ENCODE measurements at regions not wholly inside any gene's neighbourhood (a gene's known extent, or its start where the extent isn't known, plus 50 kb on each side); places are given as distances from the start of the nearest gene placed in this dataset.
"Not testable (repeated sequence)": the region's sequence is repeated elsewhere in the genome, so short reads cannot be mapped to it uniquely, and the experiment has no call there.

DNA sequence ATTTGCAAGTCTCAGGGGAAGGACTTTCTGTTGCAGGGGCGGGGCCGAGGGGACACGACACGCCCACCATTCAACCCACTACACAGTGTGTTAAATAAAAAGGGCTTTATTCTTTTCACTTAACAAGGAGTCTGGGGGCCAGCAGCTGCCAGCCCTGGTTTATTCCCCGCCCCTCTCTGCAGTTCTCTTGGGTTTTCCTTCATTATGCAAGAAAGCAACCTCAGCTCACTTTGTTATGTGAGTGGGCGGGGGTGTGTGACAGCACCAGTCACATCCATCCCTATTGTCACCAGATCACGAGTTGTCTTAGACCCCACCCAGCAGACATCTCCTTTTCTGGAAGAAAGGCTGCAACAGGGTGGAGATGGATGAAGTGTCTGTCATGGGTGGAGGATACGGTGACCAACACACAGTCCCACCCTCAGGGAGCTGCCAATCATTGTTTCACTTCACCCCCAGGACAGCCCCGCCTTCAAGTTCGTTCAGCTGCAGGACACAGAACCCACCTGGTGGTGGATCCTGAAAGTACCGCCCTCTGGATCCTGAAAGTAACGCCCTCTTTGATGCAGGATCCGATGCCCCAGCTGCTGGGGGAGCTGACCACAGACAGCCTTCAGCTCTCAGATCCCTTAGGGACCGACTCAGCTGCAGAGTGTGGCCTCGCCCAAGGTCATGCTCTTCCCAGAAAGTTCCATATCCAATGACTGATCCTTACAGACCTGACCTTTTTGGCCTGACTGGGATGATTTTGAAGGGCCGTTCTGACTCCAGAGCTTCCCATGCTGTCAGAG is 79.6 kb downstream of the SMIM20 start:
- no peak overlapping the region for H3K4me3 Mint-ChIP-seq
- H3K27me3 Mint-ChIP-seq (ENCODE audit: low read depth), result peaks cover 9% of the 10 kb centered on the region
- H3K36me3 Mint-ChIP-seq (ENCODE audit: low read depth), result no peaks in the 10 kb centered on the region
- TF ChIP-seq, protein P1, sequence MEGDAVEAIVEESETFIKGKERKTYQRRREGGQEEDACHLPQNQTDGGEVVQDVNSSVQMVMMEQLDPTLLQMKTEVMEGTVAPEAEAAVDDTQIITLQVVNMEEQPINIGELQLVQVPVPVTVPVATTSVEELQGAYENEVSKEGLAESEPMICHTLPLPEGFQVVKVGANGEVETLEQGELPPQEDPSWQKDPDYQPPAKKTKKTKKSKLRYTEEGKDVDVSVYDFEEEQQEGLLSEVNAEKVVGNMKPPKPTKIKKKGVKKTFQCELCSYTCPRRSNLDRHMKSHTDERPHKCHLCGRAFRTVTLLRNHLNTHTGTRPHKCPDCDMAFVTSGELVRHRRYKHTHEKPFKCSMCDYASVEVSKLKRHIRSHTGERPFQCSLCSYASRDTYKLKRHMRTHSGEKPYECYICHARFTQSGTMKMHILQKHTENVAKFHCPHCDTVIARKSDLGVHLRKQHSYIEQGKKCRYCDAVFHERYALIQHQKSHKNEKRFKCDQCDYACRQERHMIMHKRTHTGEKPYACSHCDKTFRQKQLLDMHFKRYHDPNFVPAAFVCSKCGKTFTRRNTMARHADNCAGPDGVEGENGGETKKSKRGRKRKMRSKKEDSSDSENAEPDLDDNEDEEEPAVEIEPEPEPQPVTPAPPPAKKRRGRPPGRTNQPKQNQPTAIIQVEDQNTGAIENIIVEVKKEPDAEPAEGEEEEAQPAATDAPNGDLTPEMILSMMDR (IDR thresholded peaks at IDR 0.05; ENCODE audit: unreplicated experiment in 3 of 3), result no peak
- no peaks in the 10 kb centered on the region for H3K9me3 Mint-ChIP-seq
- H3K4me1 Mint-ChIP-seq, result no peaks in the 10 kb centered on the region
- no peak overlapping the region for H3K27ac Mint-ChIP-seq

DNA sequence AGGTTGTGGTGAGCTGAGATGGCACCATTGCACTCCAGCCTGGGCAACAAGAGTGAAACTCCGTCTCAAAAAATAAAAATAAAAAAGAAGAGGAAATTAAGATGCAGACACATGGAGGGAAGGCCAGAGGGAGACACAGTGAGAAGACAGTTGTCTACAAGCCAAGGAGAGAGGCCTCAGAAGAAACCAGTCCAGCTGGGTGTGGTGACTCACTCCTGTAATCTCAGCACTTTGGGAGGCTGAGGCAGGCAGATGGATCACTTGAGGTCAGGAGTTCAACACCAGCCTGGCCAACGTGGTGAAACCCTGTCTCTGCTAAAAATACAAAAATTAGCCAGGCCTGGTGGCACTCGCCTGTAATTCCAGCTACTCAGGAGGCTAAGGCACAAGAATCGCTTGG is 80.6 kb downstream of the SMIM20 start:
- H3K4me1 Mint-ChIP-seq; H3K27ac Mint-ChIP-seq; H3K9me3 Mint-ChIP-seq; H3K36me3 Mint-ChIP-seq (ENCODE audit: low read depth); H3K27me3 Mint-ChIP-seq (ENCODE audit: low read depth); H3K4me3 Mint-ChIP-seq: not testable (repeated sequence)

DNA sequence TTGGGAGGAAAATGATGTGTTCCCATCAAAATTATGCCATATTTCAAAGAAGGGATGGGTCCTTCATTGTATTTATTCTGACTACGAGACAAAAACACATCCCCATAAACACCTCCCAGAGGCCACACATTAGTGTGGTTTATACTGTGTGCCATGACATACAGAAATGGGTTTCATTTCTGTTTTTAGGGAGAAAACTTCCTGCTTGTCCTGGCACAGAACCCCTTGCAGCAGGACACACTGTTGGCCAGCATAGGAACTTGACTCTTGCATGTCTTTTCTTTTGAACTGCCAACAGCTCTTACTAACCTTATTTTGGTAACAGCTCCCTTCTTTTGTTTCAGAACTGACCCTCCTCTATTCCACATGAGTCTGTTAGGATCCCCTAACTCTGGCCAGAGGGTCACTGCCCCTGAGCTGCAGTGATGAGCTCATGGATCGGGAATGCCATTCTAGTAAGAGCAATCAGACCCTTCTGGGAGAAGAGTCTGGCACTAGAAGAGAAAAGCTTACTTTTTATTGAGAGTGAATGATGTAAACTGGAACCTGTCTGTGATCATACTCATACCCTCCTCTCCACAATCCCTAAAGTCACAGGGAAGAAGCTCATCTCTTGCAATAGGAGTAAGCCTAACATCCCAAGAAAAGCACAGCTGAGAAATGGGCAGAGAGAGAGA is 86.4 kb downstream of the SMIM20 start:
- Mint-ChIP-seq H3K27ac (no peak overlapping the region), H3K27me3 (ENCODE audit: low read depth) (no peaks in the 10 kb centered on the region), H3K4me1 (no peaks in the 10 kb centered on the region), H3K9me3 (no peaks in the 10 kb centered on the region), H3K36me3 (ENCODE audit: low read depth) (no peaks in the 10 kb centered on the region), H3K4me3 (no peak overlapping the region)
- TF ChIP-seq, protein P1 (IDR thresholded peaks at IDR 0.05; ENCODE audit: unreplicated experiment in 3 of 3), result no peak

DNA sequence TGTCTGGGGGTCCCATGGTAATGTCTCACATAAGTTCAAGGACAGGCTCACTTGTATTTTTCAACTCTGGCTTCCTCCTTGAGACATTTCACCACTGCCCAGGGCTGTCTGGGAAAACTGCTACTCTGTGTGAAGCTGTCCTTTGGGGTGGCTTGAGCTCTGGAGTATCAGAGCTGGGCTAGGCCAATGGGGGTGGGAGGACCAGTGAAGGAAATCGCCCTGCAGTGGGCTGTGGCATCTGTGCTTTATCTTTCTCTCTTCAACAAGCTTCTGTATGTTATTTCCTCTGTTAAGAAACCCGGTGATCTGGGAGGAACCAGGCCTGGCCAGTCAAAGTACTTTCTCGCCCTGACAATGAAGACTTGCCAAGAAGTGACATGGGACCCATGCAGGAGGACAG is 87.4 kb downstream of the SMIM20 start:
- H3K4me1 Mint-ChIP-seq, result no peaks in the 10 kb centered on the region

DNA sequence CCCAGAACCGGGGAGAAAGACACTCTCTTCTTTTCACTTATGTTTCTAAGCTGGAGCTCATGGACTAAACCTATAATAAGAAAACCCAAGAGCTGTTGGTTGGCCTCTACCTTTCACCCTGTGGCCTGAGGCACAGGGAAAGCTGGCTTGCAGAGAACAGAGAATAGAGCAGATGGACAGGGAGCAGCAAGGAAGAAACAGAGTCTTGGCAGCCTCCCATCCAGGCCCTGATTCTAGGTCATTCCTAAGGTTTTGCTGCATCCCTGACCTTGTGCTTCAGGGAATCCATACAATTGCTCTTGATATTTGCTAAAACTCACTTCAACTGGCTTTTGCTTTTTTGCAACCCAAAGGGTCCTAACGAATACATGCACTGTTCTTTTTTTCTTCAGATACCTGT is 87.8 kb downstream of the SMIM20 start:
- H3K9me3 Mint-ChIP-seq, result peaks cover 2% of the 10 kb centered on the region
- TF ChIP-seq, protein P1 (IDR thresholded peaks at IDR 0.05; ENCODE audit: unreplicated experiment in 3 of 3), result no peak
- H3K27me3 Mint-ChIP-seq (ENCODE audit: low read depth), result no peaks in the 10 kb centered on the region
- H3K36me3 Mint-ChIP-seq (ENCODE audit: low read depth), result no peaks in the 10 kb centered on the region
- H3K4me3 Mint-ChIP-seq, result no peak overlapping the region
- no peaks in the 10 kb centered on the region for H3K4me1 Mint-ChIP-seq
- no peak overlapping the region for H3K27ac Mint-ChIP-seq

More for the DNA sequence above, 87.4 kb downstream of the SMIM20 start:
- H3K36me3 Mint-ChIP-seq (ENCODE audit: low read depth), result no peaks in the 10 kb centered on the region
- H3K9me3 Mint-ChIP-seq, result peaks cover 2% of the 10 kb centered on the region
- TF ChIP-seq, protein P1 (IDR thresholded peaks at IDR 0.05; ENCODE audit: unreplicated experiment in 3 of 3), result no peak
- no peak overlapping the region for H3K4me3 Mint-ChIP-seq
- H3K27ac Mint-ChIP-seq, result no peak overlapping the region
- no peaks in the 10 kb centered on the region for H3K27me3 Mint-ChIP-seq (ENCODE audit: low read depth)

DNA sequence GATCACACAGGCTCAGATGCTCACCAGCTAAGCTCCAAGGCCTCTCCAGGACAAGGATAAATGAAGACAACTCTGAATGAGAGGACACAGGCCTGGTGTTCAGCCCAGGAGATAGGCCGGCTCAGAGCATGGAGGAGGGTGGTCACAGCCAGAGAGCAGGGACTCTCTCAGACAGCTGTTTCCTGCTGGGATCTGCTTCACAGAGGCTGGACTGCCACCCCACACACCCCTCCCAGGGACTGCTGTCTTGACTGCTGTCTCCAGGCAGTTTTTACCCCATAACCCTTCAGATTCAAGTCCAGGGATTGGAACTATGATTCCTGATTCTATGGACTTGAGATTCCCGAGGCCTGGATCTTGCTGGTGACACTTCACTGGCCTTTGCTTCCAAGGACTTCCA is 89.0 kb downstream of the SMIM20 start:
- no peak overlapping the region for H3K4me3 Mint-ChIP-seq
- TF ChIP-seq, protein P1 (IDR thresholded peaks at IDR 0.05; ENCODE audit: unreplicated experiment in 3 of 3), result no peak
- H3K4me1 Mint-ChIP-seq, result no peaks in the 10 kb centered on the region
- H3K9me3 Mint-ChIP-seq, result peaks cover 2% of the 10 kb centered on the region
- no peak overlapping the region for H3K27ac Mint-ChIP-seq
- H3K27me3 Mint-ChIP-seq (ENCODE audit: low read depth), result no peaks in the 10 kb centered on the region
- no peaks in the 10 kb centered on the region for H3K36me3 Mint-ChIP-seq (ENCODE audit: low read depth)
